HL-60 (cell line): ENCODE measurements at regions not wholly inside any gene's neighbourhood (a gene's known extent, or its start where the extent isn't known, plus 50 kb on each side); places are given as distances from the start of the nearest gene placed in this dataset.
"Not testable (repeated sequence)": the region's sequence is repeated elsewhere in the genome, so short reads cannot be mapped to it uniquely, and the experiment has no call there.

Experiments used
- GABPA ChIP-seq: IDR thresholded peaks from 2 replicates; pipeline ENCODE4 v1.6.1; 2012; ENCODE audit warnings: low read depth
- POLR2AphosphoS5 ChIP-seq: IDR thresholded peaks from 2 replicates; pipeline ENCODE4 v1.6.1; 2012; ENCODE audit warnings: low read depth
- TF ChIP-seq, protein P1 (sequence below): IDR thresholded peaks from one replicate; pipeline ENCODE4 v1.5.1; 2011; ENCODE audit warnings: low read length, control low read depth, inconsistent platforms; ENCODE audit not compliant: insufficient read depth
- TF ChIP-seq, protein P2 (sequence below): IDR thresholded peaks from 2 replicates; pipeline ENCODE4 v1.6.1; 2012; ENCODE audit warnings: low read depth; ENCODE audit not compliant: insufficient replicate concordance

DNA sequence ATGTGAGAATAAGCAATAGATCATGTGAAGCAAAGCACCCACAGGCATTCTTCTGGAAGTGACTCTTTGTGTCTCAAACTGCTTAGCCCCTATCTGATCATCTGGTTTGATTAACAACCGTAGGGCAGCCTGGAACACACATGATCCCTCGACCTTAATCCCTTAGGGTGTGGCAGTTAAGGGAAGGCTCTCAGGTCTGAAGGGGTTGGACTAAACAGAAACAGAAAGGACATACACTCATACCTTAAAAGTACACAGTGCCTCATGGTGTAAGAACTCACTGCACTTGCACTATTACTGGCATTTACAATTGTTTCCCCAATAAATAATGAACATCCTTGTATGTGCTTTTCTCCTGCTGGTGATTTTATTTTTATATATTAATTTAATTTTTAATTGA is 640.9 kb downstream of the CCSER2 start:
- TF ChIP-seq, protein P1, sequence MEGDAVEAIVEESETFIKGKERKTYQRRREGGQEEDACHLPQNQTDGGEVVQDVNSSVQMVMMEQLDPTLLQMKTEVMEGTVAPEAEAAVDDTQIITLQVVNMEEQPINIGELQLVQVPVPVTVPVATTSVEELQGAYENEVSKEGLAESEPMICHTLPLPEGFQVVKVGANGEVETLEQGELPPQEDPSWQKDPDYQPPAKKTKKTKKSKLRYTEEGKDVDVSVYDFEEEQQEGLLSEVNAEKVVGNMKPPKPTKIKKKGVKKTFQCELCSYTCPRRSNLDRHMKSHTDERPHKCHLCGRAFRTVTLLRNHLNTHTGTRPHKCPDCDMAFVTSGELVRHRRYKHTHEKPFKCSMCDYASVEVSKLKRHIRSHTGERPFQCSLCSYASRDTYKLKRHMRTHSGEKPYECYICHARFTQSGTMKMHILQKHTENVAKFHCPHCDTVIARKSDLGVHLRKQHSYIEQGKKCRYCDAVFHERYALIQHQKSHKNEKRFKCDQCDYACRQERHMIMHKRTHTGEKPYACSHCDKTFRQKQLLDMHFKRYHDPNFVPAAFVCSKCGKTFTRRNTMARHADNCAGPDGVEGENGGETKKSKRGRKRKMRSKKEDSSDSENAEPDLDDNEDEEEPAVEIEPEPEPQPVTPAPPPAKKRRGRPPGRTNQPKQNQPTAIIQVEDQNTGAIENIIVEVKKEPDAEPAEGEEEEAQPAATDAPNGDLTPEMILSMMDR = not testable (repeated sequence)
- TF ChIP-seq GABPA, POLR2AphosphoS5: not testable (repeated sequence)
- TF ChIP-seq, protein P2, sequence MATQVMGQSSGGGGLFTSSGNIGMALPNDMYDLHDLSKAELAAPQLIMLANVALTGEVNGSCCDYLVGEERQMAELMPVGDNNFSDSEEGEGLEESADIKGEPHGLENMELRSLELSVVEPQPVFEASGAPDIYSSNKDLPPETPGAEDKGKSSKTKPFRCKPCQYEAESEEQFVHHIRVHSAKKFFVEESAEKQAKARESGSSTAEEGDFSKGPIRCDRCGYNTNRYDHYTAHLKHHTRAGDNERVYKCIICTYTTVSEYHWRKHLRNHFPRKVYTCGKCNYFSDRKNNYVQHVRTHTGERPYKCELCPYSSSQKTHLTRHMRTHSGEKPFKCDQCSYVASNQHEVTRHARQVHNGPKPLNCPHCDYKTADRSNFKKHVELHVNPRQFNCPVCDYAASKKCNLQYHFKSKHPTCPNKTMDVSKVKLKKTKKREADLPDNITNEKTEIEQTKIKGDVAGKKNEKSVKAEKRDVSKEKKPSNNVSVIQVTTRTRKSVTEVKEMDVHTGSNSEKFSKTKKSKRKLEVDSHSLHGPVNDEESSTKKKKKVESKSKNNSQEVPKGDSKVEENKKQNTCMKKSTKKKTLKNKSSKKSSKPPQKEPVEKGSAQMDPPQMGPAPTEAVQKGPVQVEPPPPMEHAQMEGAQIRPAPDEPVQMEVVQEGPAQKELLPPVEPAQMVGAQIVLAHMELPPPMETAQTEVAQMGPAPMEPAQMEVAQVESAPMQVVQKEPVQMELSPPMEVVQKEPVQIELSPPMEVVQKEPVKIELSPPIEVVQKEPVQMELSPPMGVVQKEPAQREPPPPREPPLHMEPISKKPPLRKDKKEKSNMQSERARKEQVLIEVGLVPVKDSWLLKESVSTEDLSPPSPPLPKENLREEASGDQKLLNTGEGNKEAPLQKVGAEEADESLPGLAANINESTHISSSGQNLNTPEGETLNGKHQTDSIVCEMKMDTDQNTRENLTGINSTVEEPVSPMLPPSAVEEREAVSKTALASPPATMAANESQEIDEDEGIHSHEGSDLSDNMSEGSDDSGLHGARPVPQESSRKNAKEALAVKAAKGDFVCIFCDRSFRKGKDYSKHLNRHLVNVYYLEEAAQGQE = not testable (repeated sequence)
